Activated naive CD8-positive, alpha-beta T cell treated with anti-CD3 and anti-CD28 coated beads for 36 hours (primary cell): ENCODE measurements at regions not wholly inside any gene's neighbourhood (a gene's known extent, or its start where the extent isn't known, plus 50 kb on each side); places are given as distances from the start of the nearest gene placed in this dataset.
"Not testable (repeated sequence)": the region's sequence is repeated elsewhere in the genome, so short reads cannot be mapped to it uniquely, and the experiment has no call there.

Experiments
- DNase-seq: peaks from one replicate; pipeline ENCODE4 v3.0.0; 2021
- H3K27ac Mint-ChIP-seq: one replicate; pipeline ENCODE4 v1.8.0; 2022; ENCODE audit warnings: mild to moderate bottlenecking, moderate library complexity, mixed read lengths
- H3K27me3 Mint-ChIP-seq: one replicate; pipeline ENCODE4 v1.8.0; 2022; ENCODE audit warnings: mild to moderate bottlenecking, mixed read lengths
- H3K36me3 Mint-ChIP-seq: one replicate; pipeline ENCODE4 v1.8.0; 2021; ENCODE audit warnings: mild to moderate bottlenecking, mixed read lengths
- H3K4me1 Mint-ChIP-seq: one replicate; pipeline ENCODE4 v1.8.0; 2021; ENCODE audit warnings: mixed read lengths
- H3K4me3 Mint-ChIP-seq: one replicate; pipeline ENCODE4 v1.8.0; 2022; ENCODE audit warnings: mild to moderate bottlenecking, moderate library complexity, mixed read lengths
- H3K9me3 Mint-ChIP-seq: one replicate; pipeline ENCODE4 v1.8.0; 2022; ENCODE audit warnings: mixed read lengths

DNA sequence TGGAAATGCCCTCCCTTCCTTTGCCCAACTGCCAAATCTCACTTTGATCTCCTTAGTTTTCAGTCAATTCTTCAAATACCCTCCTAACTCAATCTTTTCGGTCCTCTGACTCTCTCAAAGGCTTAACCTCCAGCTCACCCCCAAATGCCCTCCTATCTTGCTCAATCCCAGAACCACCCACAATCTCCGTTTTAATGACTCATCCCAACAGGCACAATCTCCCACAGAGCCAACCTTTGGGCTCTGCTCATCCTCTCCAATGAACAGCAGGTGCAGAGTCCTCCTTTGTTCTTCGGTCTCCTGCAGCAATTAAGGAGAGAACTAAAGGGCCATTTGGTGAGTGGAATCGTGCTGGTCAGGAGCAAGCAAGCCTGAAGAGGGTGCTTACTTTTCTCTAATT lies 366.1 kb upstream of the CRIM1 start:
- H3K27ac Mint-ChIP-seq = no peak overlapping the region
- H3K36me3 Mint-ChIP-seq = peaks cover 1% of the 10 kb centered on the region
- DNase-seq = no peak
- peaks cover 4% of the 10 kb centered on the region for H3K4me1 Mint-ChIP-seq
- peaks cover 4% of the 10 kb centered on the region for H3K9me3 Mint-ChIP-seq
- no peaks in the 10 kb centered on the region for H3K27me3 Mint-ChIP-seq
- H3K4me3 Mint-ChIP-seq = no peak overlapping the region

DNA sequence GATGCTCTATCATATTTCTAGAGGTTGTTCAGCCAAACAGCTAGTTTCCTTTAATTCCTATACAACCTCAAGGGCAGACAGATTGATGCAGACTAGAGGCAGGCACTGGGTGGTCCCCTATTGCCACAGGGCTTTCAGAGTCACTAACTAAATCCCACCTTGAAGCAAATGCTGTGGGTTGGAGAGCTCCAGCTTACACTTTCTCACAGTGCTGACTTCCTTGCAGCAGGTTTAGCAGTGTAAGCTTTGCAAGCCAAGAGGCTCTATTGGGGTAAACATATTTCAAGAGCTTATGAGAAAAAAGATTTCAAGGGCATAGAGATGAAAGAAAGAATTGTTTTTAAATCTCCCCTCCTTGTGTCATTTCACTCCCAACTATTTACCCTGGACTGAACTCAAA lies 366.5 kb upstream of the CRIM1 start:
- Mint-ChIP-seq H3K36me3 (no peaks in the 10 kb centered on the region), H3K4me1 (peaks cover 4% of the 10 kb centered on the region), H3K4me3 (no peak overlapping the region), H3K27ac (no peak overlapping the region), H3K9me3 (peaks cover 4% of the 10 kb centered on the region), H3K27me3 (no peaks in the 10 kb centered on the region)
- DNase-seq = no peak

DNA sequence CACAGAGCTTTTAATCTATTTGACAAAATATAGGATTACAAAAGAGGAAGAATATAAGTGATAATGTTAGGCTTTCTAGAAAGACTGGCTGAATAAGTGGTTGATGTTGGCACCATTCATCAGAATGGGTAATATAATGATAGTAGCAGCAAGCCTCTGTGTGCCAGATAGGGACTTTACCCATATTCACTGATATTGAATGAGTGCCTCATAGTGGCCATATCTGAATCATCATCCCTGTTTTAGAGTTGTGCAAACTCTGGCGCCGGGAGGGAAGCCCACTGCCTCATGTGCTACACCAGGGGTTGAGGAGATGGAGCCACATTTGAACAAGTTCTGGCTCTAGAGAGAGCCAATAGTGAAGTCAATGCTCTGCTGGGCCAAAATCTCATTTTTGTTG lies 368.7 kb upstream of the CRIM1 start:
- Mint-ChIP-seq H3K4me1 (peaks cover 4% of the 10 kb centered on the region), H3K9me3 (peaks cover 4% of the 10 kb centered on the region), H3K36me3 (no peaks in the 10 kb centered on the region), H3K4me3 (no peak overlapping the region), H3K27me3 (no peaks in the 10 kb centered on the region), H3K27ac (no peak overlapping the region)
- no peak for DNase-seq

DNA sequence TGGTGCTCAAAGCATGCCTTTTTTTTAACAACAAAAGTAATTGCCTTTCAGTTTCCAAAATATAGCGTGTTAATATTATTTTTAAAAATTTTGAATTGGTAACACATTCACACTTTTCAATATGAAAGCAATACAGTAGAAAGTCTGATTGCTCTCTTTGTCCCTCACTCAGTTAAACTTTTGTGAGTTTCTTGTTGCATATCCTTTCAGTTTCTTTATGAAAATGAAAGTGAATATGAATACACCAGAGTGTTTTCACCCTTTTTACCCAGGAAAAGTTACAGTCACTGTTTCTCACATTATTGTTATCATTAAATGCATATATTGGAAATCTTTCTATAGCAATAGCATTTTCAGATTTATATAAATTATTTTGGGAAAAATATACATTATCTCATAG lies 377.4 kb upstream of the CRIM1 start:
- DNase-seq = no peak
- no peak overlapping the region for H3K27ac Mint-ChIP-seq
- no peaks in the 10 kb centered on the region for H3K36me3 Mint-ChIP-seq
- H3K27me3 Mint-ChIP-seq = no peaks in the 10 kb centered on the region
- H3K9me3 Mint-ChIP-seq = no peaks in the 10 kb centered on the region
- no peak overlapping the region for H3K4me3 Mint-ChIP-seq
- H3K4me1 Mint-ChIP-seq = peaks cover 2% of the 10 kb centered on the region

DNA sequence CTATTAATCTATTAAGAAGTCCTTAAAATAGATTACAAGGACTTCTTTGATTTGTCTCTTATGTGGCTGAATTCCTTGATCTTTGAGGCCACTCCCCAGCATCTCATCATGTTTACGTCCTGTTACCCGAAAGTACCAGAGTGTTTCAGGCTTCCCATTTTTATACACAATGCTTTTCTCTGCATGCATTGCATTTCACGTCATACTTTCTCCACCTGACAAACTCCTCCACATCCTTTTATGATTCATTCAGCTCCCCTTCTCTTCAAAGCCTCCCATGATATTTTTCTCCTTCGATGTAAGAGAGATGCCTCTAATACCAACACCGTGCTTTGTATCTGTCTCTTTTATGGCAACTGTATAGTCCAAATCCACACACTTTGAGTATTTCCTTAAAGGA lies 379.0 kb upstream of the CRIM1 start:
- H3K4me1 Mint-ChIP-seq = peaks cover 2% of the 10 kb centered on the region
- no peaks in the 10 kb centered on the region for H3K9me3 Mint-ChIP-seq
- H3K27ac Mint-ChIP-seq = no peak overlapping the region

DNA sequence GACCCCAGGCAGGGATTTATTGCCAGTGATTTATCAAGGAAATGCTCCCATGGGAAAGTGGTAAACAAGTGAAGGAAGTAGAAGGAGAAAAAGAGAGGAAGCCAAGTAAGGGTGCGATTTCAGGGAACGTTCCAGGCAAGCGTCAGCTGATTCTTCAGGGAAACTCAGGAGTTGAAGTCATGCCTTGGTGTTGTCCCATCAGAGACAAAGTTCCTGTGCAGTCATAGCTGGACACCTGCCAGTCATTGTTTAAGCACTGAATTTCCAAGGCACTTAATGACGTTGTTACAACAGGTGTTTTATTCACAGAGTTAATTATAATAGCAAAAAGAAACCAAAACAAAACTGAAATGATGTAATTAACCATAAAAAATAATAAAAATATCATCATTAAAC lies 381.8 kb upstream of the CRIM1 start:
- Mint-ChIP-seq H3K4me1 (peaks cover 2% of the 10 kb centered on the region), H3K9me3 (no peaks in the 10 kb centered on the region), H3K4me3 (no peak overlapping the region), H3K27ac (no peak overlapping the region), H3K27me3 (peaks cover 4% of the 10 kb centered on the region), H3K36me3 (no peaks in the 10 kb centered on the region)
- DNase-seq = no peak

More for the DNA sequence above, 379.0 kb upstream of the CRIM1 start:
- DNase-seq = no peak
- Mint-ChIP-seq H3K27me3 (peaks cover 2% of the 10 kb centered on the region), H3K4me3 (no peak overlapping the region), H3K36me3 (no peaks in the 10 kb centered on the region)

DNA sequence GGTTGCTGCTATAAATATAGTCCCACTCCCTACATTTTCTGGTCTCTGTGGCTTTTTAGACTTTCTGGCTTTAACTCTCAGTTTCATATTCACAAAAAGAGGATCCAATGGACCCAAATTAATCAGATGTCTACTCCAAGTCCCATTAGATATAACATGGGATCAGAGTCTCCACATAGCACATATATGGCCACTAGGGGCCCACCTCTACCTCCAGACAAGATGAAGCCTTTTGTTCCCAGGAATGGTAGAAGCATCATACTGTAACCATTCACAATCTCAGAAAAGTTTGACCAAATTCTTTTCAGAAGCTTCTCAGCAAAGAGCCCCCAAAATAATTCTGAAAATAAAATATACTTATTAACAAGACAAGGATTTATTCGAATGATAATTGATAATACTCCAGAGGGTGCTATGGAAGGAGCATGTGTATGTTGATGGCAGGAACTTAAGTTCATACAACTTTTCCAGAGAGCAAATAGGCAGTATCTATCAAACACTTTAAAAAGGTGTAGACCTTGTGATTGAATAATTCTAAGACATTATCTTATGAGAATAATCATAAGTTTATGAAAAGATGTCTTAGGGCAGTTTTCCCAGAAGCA lies 382.3 kb upstream of the CRIM1 start:
- no peak overlapping the region for H3K4me3 Mint-ChIP-seq
- no peak overlapping the region for H3K27ac Mint-ChIP-seq
- no peaks in the 10 kb centered on the region for H3K36me3 Mint-ChIP-seq
- peaks cover 4% of the 10 kb centered on the region for H3K27me3 Mint-ChIP-seq
- H3K4me1 Mint-ChIP-seq = peaks cover 2% of the 10 kb centered on the region
- DNase-seq = no peak
- H3K9me3 Mint-ChIP-seq = no peaks in the 10 kb centered on the region

DNA sequence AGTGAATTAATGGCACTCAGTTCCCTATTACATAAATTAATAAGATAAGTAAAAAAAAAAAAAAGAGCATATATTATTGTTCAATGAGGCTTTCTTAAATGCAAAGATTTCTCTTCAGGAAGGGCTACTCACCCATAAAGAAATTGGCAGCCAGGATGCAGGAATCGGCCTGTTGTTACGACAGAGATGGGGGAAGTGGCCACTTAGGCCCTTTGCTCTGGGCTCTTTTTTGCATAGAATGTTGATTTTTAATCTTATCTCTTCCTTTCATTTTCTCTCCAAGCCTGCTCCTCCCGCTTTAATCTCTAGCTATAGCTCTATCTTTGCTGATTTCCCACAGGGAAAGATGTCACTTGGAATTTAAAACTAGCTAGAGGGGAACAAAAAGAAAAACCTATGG lies 391.8 kb upstream of the CRIM1 start:
- Mint-ChIP-seq H3K27ac (no peak overlapping the region), H3K4me1 (no peaks in the 10 kb centered on the region), H3K36me3 (no peaks in the 10 kb centered on the region), H3K4me3 (no peak overlapping the region), H3K27me3 (no peaks in the 10 kb centered on the region), H3K9me3 (no peaks in the 10 kb centered on the region)
- DNase-seq = no peak

DNA sequence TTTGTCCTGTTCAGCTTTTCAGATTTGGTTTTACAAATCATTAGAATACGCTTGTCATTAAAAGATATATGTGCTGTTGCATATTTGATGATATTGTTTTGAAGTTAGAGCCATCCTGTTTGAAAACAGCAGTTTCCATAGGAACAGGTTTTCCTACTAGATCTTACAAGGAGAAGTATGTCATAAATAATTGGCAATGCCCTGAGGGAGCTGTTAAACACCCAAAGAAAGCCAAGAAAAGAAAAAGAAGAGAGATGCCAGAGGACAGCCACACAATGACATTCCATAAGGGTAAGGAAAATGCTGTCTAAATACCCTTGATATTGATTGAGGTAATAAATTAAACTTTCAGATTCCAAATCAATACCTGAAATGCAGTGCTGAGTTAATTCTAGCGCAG lies 392.2 kb upstream of the CRIM1 start:
- Mint-ChIP-seq H3K27ac (no peak overlapping the region), H3K4me1 (no peaks in the 10 kb centered on the region), H3K9me3 (no peaks in the 10 kb centered on the region)

DNA sequence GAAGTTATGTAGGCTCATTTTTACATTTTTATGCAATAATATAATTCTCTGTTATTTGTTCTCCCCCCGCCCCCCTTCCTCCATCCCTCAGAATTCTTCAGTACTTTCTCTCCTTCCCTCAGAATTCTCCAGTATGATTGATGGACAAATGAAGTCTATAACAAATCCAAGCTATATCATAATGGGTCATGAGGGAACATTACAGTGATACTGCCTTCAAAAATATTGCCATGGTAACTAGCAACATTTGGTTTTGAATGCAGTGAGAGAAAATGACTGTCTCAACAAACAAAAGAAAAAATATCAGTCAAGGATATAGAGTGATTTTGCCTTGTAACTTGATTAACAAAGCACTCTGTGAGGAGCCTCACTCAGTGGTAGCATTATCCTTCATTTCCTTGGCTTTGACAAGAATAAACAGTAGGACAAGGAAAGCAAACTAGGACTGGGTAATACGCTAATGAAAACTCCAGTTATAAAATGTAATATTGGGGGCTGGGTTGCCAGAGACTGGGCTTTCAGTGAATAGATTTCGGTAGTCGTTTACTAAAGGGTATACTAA lies 392.9 kb upstream of the CRIM1 start:
- no peaks in the 10 kb centered on the region for H3K4me1 Mint-ChIP-seq
- H3K4me3 Mint-ChIP-seq = no peak overlapping the region
- H3K9me3 Mint-ChIP-seq = no peaks in the 10 kb centered on the region
- no peak overlapping the region for H3K27ac Mint-ChIP-seq
- DNase-seq = no peak
- no peaks in the 10 kb centered on the region for H3K36me3 Mint-ChIP-seq
- no peaks in the 10 kb centered on the region for H3K27me3 Mint-ChIP-seq

More for the DNA sequence above, 392.2 kb upstream of the CRIM1 start:
- DNase-seq = no peak
- no peaks in the 10 kb centered on the region for H3K36me3 Mint-ChIP-seq
- no peaks in the 10 kb centered on the region for H3K27me3 Mint-ChIP-seq
- no peak overlapping the region for H3K4me3 Mint-ChIP-seq

DNA sequence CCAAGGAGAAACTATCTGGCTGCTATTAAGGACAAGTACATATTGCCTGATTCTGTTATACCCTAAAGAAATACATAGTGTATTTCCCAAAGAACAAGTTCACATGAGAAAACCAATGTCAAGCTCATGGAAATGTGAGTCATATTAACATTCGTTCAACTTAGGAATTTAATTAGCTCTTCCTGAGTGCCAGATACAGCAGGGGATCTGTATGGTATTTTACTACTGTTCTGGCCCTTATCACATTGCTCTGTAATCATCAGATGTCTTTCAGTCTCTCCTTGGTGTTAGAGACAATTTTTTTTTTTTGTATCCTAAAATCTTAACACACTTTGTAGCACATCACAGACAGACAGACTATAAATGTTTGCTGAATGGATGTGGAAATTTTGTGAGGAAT lies 395.0 kb upstream of the CRIM1 start:
- H3K27ac Mint-ChIP-seq = no peak overlapping the region
- DNase-seq = no peak
- no peak overlapping the region for H3K4me3 Mint-ChIP-seq
- no peaks in the 10 kb centered on the region for H3K9me3 Mint-ChIP-seq
- H3K36me3 Mint-ChIP-seq = no peaks in the 10 kb centered on the region
- H3K27me3 Mint-ChIP-seq = no peaks in the 10 kb centered on the region
- no peaks in the 10 kb centered on the region for H3K4me1 Mint-ChIP-seq

DNA sequence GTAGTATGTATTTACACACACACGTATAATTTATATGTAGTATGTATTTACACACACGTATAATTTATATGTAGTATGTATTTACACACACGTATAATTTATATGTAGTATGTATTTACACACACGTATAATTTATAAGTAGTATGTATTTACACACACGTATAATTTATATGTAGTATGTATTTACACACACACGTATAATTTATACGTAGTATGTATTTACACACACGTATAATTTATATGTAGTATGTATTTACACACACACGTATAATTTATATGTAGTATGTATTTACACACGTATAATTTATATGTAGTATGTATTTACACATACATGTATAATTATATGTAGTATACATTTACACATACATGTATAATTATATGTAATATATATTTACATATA lies 398.5 kb upstream of the CRIM1 start:
- not testable (repeated sequence) for H3K27ac Mint-ChIP-seq, H3K4me3 Mint-ChIP-seq, H3K9me3 Mint-ChIP-seq, H3K4me1 Mint-ChIP-seq, H3K27me3 Mint-ChIP-seq, H3K36me3 Mint-ChIP-seq, DNase-seq

DNA sequence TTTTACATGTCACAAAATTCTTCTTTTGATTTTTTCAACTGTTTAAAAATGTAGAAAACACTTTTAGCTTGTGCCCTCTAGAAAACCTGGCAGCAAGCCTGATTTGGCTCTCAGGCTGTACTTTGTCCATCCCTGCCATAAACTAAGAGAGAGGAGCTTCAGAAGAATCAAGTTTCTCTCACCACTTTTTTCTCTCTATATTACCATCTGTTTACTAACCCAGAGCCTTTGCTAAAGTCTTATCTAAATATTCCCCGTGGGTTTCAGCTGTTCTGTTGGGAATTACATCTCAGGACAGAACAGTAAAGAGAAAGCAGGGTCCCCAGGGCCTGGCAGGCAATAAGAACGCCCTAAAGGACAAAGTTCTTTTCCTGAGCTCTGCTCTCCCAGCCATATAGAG lies 409.1 kb upstream of the CRIM1 start:
- H3K4me3 Mint-ChIP-seq = no peak overlapping the region
- no peaks in the 10 kb centered on the region for H3K36me3 Mint-ChIP-seq
- no peaks in the 10 kb centered on the region for H3K9me3 Mint-ChIP-seq
- DNase-seq = no peak
- H3K27me3 Mint-ChIP-seq = no peaks in the 10 kb centered on the region
- H3K27ac Mint-ChIP-seq = no peak overlapping the region
- no peaks in the 10 kb centered on the region for H3K4me1 Mint-ChIP-seq

DNA sequence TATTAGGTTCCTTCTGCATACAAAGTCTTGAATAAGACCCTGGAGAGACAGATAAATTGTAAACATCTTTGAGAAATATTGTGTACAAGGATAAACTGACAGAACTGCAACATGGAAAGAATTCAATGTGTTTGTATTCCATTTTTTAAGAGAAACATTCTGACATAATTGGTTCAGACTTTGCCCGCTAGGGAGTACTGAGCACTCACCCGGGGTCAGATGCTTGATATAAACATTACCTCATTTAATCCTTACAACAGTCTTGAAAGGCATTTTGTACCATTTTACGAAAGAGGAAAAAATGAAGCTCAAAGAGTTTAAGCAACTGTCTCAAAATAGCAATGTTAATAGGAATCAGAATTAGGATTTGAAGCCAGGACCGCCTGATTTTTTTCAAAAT lies 416.7 kb upstream of the CRIM1 start:
- H3K9me3 Mint-ChIP-seq = no peaks in the 10 kb centered on the region
- peaks cover 16% of the 10 kb centered on the region for H3K27me3 Mint-ChIP-seq
- no peaks in the 10 kb centered on the region for H3K4me1 Mint-ChIP-seq
- H3K27ac Mint-ChIP-seq = no peak overlapping the region
- H3K4me3 Mint-ChIP-seq = no peak overlapping the region
- DNase-seq = no peak
- no peaks in the 10 kb centered on the region for H3K36me3 Mint-ChIP-seq

DNA sequence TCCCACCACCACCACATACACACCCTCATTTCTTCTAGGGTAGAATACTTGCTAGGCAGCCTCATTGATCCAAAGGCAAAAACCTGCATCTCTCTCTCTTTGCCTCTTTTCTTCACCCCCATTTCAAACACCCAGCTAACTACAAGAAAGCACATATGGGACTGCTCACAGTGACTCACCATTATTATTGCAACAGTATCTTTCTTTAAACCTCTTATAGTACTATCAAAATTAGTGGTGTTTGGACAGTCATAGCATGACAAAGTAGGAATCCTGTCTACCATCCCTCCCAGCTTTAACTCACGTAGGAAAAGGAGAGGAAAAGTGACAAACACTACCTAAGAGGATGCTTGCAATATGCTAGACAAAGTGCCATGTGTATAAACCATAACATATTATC lies 422.5 kb upstream of the CRIM1 start:
- Mint-ChIP-seq H3K27me3 (peaks cover 22% of the 10 kb centered on the region), H3K9me3 (no peaks in the 10 kb centered on the region), H3K4me3 (no peak overlapping the region), H3K36me3 (no peaks in the 10 kb centered on the region), H3K4me1 (no peaks in the 10 kb centered on the region), H3K27ac (no peak overlapping the region)
- DNase-seq = no peak

DNA sequence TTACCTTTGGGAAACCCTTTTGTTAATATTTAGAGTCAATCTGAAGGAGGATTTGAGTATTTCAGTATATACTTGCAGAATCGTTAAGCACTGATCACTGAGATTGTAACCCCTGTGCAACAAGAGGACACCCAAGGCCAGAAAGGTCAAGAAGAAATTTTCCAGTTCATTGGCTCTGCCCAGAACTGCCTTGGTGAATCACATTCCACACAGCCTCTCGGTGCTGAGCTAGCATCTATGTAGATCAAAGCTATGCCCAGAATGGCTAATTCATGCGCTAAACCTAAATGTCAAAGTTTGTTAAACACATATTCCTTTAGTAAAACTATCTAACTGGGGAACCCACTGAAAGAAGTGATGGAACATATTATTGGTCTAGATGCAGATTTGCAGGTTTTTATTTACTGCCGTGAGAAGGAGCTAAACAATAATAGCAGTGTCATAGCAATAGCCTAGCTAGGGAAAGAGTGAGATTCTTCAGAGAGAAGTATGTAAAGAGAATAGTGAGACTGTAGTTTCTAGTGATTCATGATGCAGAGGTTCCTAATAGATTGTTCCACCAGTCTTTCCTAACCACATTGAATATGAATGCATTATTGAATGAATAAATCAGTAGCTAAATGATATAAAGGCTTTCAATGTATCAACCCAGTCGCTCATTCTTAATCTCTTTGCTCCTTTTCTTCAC lies 423.2 kb upstream of the CRIM1 start:
- Mint-ChIP-seq H3K36me3 (no peaks in the 10 kb centered on the region), H3K4me1 (no peaks in the 10 kb centered on the region), H3K9me3 (no peaks in the 10 kb centered on the region), H3K27me3 (peaks cover 16% of the 10 kb centered on the region), H3K4me3 (no peak overlapping the region), H3K27ac (no peak overlapping the region)
- DNase-seq = no peak
